NCI-H345 treated with DMSO at 0.1 percent for 48 hours (cell line): ENCODE measurements at regions not wholly inside any gene's neighbourhood (a gene's known extent, or its start where the extent isn't known, plus 50 kb on each side); places are given as distances from the start of the nearest gene placed in this dataset.

Experiments
- DNase-seq: peaks from one replicate; lab custom pipeline; 2025; ENCODE audit not compliant: unreplicated experiment; lab: John Stamatoyannopoulos, UW

DNA sequence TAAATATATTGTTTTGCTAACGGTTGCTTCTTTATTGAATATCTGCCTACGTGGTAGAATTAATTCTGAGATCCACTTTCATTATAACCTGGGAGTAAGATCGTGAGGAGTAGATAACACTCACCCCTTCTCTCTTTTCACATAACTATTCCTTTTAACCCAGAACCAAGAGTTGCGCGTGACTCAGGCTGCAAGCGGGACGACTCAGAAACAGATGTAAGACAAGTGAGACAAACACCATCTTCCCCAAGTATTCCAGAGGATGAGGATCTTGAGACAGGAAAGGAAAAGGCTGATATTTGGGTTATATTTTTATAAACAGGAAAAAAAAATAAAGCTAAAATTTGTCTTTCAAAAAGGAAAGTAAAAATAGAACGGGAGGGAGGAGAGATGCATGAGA lies 318.8 kb upstream of the NOCT start:
- DNase-seq, result no peak

DNA sequence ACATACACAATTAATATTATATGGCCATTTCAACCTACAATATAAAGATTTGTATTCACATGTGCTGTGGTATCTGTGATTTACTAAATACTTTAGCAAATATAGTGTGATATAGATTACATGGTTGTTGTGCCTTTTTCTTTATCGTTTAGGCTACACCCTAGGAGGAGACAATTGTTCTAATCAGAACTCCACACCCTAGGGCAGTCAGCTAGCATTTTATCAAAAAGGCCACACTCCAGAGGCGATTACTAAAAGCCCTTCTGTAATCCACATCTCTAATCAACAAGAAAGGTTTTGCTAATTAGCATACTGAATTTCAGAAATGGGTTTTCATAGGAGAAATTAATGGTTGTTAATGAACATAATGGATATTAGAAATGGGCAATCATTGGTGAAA lies 319.5 kb upstream of the NOCT start:
- no peak for DNase-seq

GRCh38 chr4:138693526-138693925 lies 322.1 kb upstream of the NOCT start:
- no peak for DNase-seq

GRCh38 chr4:138692411-138692810 lies 323.2 kb upstream of the NOCT start:
- no peak for DNase-seq

DNA sequence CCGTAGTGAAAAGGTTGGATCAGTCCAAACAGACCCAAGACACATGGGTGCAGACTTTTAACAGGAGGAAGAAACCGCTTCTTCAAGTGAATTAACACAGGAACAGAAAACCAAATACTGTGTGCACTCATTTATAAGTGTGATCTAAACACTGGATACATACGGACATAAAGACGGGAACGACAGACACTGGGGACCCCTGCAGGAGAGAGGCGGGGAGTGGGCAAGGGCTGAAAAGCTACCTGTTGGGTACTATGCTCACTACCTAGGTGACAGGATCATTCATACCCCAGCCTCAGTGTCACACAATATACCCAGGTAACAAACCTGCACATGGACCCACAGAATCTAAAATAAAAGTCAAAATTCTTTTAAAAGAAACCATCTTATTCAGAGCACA lies 326.0 kb upstream of the NOCT start:
- DNase-seq, result no peak

DNA sequence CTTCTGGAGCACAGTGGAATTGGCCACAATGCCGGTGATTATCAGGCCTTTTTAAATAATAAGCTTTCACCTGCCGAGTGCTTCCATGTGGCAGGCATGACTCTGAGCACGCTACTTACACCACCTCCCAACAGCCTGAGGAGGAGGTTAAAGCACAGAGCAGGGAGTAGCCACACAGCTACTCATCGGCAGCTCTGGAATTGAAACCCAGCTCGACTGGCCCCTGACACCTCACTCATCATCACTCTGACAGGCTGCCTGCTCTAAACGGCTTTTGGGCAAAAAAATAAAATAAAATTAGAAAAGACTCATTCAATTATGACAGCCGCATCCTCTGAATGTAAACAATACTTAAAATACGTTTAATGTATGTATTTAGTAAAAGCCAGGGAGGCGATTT lies 326.4 kb upstream of the NOCT start:
- DNase-seq, result no peak

DNA sequence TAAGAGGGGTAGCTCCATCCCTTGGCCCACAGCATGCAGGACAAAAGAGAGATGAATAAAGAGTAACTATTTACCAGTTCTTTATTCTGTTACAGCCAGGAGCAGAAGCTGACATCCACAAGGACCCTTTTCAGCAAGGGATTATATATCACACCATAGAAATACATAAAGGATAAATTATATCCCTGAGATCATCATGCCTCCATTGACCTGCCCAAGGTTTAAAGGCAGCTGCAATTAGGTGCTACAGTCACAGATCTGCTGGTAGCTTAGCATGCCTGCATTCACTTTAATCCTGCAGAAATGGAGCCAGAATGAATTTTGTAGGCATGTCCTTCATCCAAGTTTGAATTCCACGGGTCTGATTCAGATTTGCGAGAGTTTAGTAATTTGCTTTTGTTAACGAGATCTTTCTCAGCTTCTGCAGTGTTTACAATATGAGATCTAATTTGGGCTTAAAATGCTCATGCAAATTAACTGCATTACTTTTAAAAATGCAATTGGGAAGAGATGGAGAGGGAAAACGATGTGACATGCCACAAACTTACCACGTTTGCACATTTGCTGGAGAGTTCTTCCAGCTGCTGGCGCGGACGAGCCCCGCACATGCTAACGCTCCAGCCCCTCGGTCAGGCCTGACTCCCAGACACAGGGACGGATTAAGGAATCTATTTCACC lies 327.0 kb upstream of the NOCT start:
- DNase-seq, result no peak

DNA sequence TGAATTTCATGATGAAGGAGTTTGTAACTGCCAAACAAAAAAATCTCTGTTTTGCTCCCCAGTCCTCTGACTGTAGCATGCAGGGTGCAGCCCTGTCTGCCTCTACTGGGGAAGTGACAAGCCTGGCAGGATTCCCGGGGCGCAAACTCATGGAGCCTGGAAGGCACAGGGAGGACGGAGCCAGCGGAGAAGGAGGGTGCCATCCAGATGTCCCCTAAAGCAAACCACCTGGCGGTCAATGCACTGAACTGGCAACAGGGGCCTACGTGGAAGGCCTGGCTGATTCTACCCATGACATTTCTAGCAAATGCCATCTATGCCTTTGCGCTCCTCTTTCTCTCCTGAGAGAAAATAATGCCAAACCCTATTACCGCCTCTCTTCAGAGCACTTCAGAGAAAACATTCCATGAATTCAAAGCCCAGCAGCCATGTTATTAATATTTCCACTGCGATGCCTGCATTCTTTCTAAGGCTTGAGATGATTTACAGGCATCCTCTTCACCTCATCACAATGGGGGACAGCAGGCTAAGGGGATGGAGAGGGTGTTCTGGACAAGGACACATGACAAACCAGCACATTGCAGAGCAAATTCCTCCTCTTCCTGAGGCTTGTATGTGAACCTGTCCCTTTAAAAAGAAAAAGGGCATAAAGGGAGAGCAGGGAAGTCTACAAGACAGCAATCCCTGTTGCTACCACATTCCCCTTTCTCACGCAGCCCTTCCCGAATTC lies 329.3 kb upstream of the NOCT start:
- DNase-seq, result no peak

DNA sequence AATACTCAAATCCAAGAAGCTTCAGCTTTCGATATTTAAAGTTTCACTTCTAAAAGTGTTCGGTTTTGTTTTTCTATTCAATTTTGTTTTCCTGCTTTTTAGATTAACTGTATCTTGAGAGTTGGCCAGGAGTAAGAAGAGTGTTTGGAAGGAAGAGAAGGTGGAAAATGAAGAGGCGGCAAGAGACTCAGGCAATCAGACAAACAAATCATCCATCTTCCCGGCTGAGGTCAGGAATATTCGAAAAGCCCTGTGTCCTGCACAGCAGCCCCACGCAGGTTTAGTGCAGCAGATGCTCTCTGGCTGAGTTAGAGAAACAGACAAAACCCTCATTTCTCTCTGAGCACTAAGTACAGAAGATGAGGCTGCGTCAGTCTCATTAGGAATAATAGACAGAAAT lies 330.3 kb upstream of the NOCT start:
- DNase-seq, result no peak

DNA sequence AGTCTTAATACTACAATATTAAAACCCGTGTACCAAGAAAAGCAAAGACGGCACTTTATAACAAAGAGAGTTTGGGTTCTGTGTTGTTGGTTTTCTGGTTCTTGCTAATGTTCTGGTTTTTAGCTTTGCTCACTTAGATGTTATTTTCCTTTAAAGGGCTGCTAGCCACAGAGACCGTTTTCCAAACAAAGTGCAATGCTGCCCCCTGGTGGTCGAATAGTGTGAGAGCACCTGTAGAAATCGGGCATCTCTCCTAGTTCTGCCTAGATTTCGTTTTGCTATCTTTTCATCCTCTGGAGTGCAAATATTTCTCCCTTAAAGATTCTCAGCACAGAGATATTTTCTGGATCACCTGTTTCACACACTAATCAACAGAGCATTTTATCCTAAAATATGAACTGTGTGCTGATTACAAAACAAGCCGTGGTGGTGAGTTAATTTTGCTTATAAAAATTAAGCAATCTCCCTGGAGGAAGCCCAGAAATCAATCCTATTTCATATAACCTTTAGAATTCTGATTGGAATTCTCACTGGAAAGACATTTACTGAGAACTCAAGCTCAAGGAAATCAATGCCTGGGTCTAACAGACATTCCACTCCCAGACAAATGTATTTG lies 334.5 kb upstream of the NOCT start:
- peak; percentile 31 for DNase-seq

- no peak for DNase-seq
Measured at GRCh38 chr4:138680256-138680655, 335.3 kb upstream of the NOCT start.

GRCh38 chr4:138678985-138679746 lies 336.4 kb upstream of the NOCT start:
- no peak for DNase-seq

DNA sequence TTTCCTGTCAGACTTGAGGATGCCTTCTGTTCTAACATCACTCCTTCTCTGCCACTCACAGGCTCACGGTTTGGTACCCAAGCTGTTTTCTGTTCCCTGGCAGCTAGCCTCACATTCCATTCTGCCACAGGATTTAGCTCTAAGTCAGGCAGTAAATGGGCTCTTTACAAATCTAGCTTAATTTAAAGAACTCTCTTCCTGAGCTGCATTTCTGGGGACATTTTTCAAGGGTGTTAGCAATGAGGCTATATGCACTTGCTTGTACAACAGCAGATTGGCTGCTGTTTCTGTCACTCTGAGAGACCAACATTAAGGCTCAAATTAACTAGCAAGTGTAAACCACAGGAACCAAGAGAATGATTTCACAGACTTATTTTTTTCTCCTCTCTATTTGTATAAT lies 337.8 kb upstream of the NOCT start:
- DNase-seq, result no peak

DNA sequence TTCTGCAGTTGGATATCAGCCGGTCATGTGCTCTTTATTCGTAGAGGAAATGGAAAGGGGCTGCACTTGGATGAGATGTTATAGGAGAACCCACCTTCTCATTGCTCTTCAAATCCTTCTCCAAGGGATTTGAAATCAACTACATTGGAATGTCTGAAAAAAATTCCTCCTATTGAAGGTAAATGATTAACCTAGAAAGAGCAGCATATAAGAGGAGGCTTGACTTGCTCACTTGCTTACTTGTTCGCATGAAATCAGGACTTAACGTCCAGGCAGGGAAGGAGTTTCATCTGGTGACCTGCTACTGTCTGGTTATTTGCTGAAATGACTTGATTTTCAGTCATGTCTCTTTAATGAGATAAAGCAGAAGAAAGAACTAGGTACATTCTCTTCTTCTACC lies 338.4 kb upstream of the NOCT start:
- DNase-seq, result no peak

DNA sequence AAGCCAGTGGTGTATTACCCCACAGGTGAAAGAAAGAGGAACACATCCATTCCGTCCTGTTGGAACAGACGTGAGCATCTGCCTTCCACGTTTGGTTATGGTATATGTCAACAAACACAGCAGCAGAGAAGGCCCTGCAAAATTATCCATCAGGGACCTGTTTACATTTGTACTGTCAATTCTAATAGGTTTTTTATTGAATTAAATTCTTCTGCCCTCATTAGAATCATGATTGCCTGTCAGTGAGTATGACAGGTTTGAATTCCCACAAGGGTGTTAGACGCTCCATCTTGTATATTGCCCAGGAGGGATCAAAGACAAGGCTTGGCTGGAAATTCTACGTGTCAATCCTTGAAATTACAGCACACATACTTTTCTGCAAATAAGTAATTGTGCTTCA lies 339.9 kb upstream of the NOCT start:
- DNase-seq, result no peak

- DNase-seq, result no peak
Measured at GRCh38 chr4:138674209-138674608, 341.4 kb upstream of the NOCT start.

DNA sequence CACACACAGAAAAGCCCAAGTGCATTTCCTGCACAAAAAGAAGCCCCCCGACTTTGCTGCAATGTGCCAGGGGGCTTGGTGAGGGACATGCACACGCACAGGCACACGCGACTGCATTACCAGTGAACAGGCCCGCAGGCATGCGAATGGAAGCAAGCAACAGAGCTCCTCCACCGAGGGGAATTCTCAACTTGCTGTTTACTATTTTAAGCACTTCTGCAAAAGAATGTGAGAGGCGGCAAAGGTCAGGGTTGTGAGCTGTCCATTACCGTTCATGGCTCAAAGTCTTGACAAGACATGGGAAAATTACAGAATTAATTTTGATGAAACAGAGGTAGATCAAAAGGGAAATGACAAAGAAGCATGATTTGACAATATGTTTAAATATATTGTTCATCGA lies 342.5 kb upstream of the NOCT start:
- no peak for DNase-seq

DNA sequence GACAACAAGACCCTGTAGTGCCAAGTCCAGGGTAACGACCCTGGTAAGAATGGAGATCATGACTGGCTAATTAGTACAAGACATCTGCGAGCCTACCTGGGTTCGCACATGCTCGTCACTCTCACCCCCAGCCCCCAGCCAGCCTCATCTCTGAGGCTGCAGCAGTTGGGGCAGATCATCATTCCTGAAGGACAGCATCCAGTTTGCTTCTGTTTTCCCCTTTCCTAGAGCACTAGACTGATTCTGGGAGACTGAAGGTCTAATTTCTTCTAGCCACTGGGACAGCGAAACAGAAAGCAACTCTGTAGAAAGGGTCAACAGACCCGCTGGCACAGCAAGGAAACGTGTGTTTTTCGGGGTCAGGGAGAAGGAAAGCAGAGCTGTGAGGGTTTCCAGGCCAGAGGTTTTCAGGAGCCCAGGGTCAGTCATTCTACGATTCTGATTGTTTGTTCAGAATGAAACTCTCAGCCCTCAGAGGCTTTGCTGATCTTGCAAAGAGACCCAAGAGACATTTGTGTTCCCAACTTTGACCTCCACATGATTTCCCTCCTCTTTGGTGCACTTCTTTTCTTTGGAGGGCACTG lies 343.1 kb upstream of the NOCT start:
- DNase-seq, result no peak

GRCh38 chr4:138671606-138672084 lies 343.9 kb upstream of the NOCT start:
- no peak for DNase-seq

DNA sequence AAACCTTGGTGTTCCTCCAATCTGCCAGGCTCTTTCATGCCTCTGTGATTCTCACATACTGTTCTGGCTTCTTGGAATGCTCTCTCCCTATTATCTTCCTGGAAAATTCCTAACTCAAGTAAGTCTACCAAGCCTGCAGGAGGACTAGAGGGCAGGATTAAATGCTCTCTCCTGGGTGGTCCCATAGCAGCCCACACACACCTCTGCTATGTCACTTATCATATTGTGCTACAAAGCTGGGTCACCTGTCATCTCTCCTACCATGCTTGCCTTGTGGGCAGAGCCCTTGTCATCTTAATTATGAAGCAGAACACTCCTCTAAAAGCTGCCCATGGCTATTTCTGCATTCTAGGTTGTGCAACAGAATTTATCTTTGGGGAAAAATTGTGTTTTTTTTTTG lies 344.5 kb upstream of the NOCT start:
- no peak for DNase-seq

DNA sequence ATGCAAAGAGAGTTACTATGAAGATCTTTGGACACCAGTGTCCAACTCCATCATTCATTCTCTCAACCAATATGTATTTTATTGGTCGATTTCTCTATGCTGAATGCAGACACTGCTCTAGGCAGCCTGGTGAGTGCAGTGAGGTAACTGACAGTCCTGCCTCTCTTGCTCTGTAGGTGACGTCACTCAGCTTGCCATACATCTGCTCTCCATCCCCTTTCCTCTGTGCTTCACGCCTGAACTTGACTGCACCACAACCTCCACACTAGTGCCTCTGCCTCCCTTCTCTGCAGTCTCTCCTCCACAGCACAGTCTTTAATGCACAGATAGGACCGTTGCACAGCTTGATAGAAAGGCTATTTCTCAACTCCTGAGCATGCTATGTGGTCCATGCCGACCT lies 344.9 kb upstream of the NOCT start:
- no peak for DNase-seq
